ENCODE measurements at regions not wholly inside any gene's neighbourhood (a gene's known extent, or its start where the extent isn't known, plus 50 kb on each side); places are given as distances from the start of the nearest gene placed in this dataset.

- TF ChIP-seq CTCF (IDR thresholded peaks at IDR 0.05; ENCODE audit: insufficient read depth, low read length) (no peak), POLR2AphosphoS5 (IDR thresholded peaks at IDR 0.05; ENCODE audit: low read depth) (no peak), SPI1 (IDR thresholded peaks at IDR 0.05; ENCODE audit: borderline replicate concordance, low read depth) (no peak), GABPA (IDR thresholded peaks at IDR 0.05; ENCODE audit: low read depth) (no peak)
Observed at GRCh38 chr1:47596328-47596727, 158.5 kb downstream of the FOXD2 start.
